Caco-2 (cell line): ENCODE measurements at regions not wholly inside any gene's neighbourhood (a gene's known extent, or its start where the extent isn't known, plus 50 kb on each side); places are given as distances from the start of the nearest gene placed in this dataset.

Source experiments
- BruUV-seq: library from RNA; stranded (reverse); fragments of 400-500 nt; replicated peaks from 2 replicates; lab custom pipeline; 2021; lab: Mats Ljungman, UMichigan
- CTCF ChIA-PET: fragments of 300-600 bp; sonication (Branson Sonifier 250); formaldehyde crosslinking; loops from one replicate; lab custom pipeline; 2022; ENCODE audit warnings: antibody characterized with exemption; lab: Charles Lee
- POLR2A ChIA-PET: fragments of 300-600 bp; sonication (Branson Sonifier 250); formaldehyde crosslinking; loops from one replicate; lab custom pipeline; 2022; ENCODE audit warnings: antibody characterized with exemption; lab: Charles Lee
- DNase-seq, 2 experiments: peaks; one replicate each; pipeline versions ENCODE4 v3.0.0 to v3.0.0-alpha.2; 2020 to 2022
- H3K27me3 ChIP-seq: replicated peaks from 2 replicates; pipeline ENCODE4 v1.6.0; 2011; ENCODE audit warnings: low read length; ENCODE audit not compliant: control insufficient read depth, insufficient read depth
- H3K36me3 ChIP-seq: 2 replicates; pipeline ENCODE4 v1.5.1; 2011; ENCODE audit warnings: low read length; ENCODE audit not compliant: control insufficient read depth, insufficient read depth
- H3K4me1 ChIP-seq: fragments of 250-450 bp; sonication (Bioruptor Pico); 2 replicates; pipeline ENCODE4 v1.5.1; 2020; ENCODE audit warnings: mild to moderate bottlenecking
- H3K4me3 ChIP-seq: 2 replicates; pipeline ENCODE4 v1.5.1; 2011; ENCODE audit warnings: low read depth, mild to moderate bottlenecking, control low read depth, low read length
- H3K9me3 ChIP-seq: fragments of 250-450 bp; sonication (Bioruptor Pico); 2 replicates; pipeline ENCODE4 v1.5.1; 2020; ENCODE audit warnings: mild to moderate bottlenecking, moderate library complexity
- H3K27ac Mint-ChIP-seq: one replicate; pipeline ENCODE4 v1.8.0; 2022; ENCODE audit warnings: mixed read lengths; ENCODE audit not compliant: unreplicated experiment
- H3K27me3 Mint-ChIP-seq: one replicate; pipeline ENCODE4 v1.8.0; 2022; ENCODE audit warnings: mixed read lengths; ENCODE audit not compliant: insufficient read depth, unreplicated experiment
- H3K36me3 Mint-ChIP-seq: one replicate; pipeline ENCODE4 v1.8.0; 2022; ENCODE audit warnings: mild to moderate bottlenecking, mixed read lengths; ENCODE audit not compliant: insufficient read depth, unreplicated experiment
- H3K4me1 Mint-ChIP-seq: one replicate; pipeline ENCODE4 v1.8.0; 2022; ENCODE audit warnings: low read depth, mixed read lengths; ENCODE audit not compliant: unreplicated experiment
- H3K4me3 Mint-ChIP-seq: one replicate; pipeline ENCODE4 v1.8.0; 2022; ENCODE audit warnings: mild to moderate bottlenecking, moderate library complexity, mixed read lengths; ENCODE audit not compliant: unreplicated experiment
- H3K9me3 Mint-ChIP-seq: one replicate; pipeline ENCODE4 v1.8.0; 2022; ENCODE audit warnings: mixed read lengths; ENCODE audit not compliant: unreplicated experiment
- CTCF ChIP-seq, 2 experiments: fragments of 200-600 bp in 1 of 2; IDR thresholded peaks; 1 replicate in 1 of 2; 2 replicates in 1 of 2; pipeline versions ENCODE4 v1.5.1 to v1.8.0; 2011 to 2022; ENCODE audit warnings: antibody characterized with exemption in 1 of 2, control low read depth in 1 of 2, inconsistent platforms in 1 of 2, low read depth in 1 of 2, low read length in 1 of 2, mild to moderate bottlenecking in 1 of 2, moderate library complexity in 1 of 2; ENCODE audit not compliant: insufficient read depth in 1 of 2, severe bottlenecking in 1 of 2, unreplicated experiment in 1 of 2
- intact Hi-C: fragments of 100-400 bp; cut with micrococcal nuclease; formaldehyde crosslinking; loops from one replicate; pipeline ENCODE4 v1.10.0; 2022; ENCODE audit not compliant: unreplicated experiment

GRCh38 chr3:116643001-116643400 lies 66.6 kb upstream of the TUSC7 start:
- intact Hi-C loops = no loop called here
- DNase-seq = no peak

GRCh38 chr3:116647996-116648395 lies 61.6 kb upstream of the TUSC7 start:
- no peak overlapping the region for H3K4me3 Mint-ChIP-seq
- Histone ChIP-seq H3K4me3 (no peak overlapping the region), H3K36me3 (no peaks in the 10 kb centered on the region), H3K9me3 (no peaks in the 10 kb centered on the region), H3K27me3 (no peaks in the 10 kb centered on the region), H3K4me1 (no peaks in the 10 kb centered on the region)
- no TSS peak for BruUV-seq
- TF ChIP-seq CTCF (IDR thresholded peaks at IDR 0.05; ENCODE audit: insufficient read depth in 1 of 2, low read depth in 1 of 2, low read length in 1 of 2, severe bottlenecking in 1 of 2, unreplicated experiment in 1 of 2) = no peak
- ChIA-PET POLR2A (no interaction called here), CTCF (no interaction called here)
- intact Hi-C loops = no loop called here
- no peak for DNase-seq
- H3K27ac Mint-ChIP-seq = no peak overlapping the region
- peaks cover 2% of the 10 kb centered on the region for H3K27me3 Mint-ChIP-seq
- H3K4me1 Mint-ChIP-seq = no peaks in the 10 kb centered on the region
- H3K9me3 Mint-ChIP-seq = no peaks in the 10 kb centered on the region
- no peaks in the 10 kb centered on the region for H3K36me3 Mint-ChIP-seq

More at GRCh38 chr3:116643001-116643400, 66.6 kb upstream of the TUSC7 start:
- no TSS peak for BruUV-seq
- no peaks in the 10 kb centered on the region for H3K36me3 Mint-ChIP-seq
- H3K4me1 ChIP-seq = no peaks in the 10 kb centered on the region
- H3K4me3 Mint-ChIP-seq = no peak overlapping the region
- H3K27me3 Mint-ChIP-seq = peaks cover 5% of the 10 kb centered on the region
- no peak for TF ChIP-seq CTCF (IDR thresholded peaks at IDR 0.05; ENCODE audit: insufficient read depth in 1 of 2, low read depth in 1 of 2, low read length in 1 of 2, severe bottlenecking in 1 of 2, unreplicated experiment in 1 of 2)
- H3K9me3 Mint-ChIP-seq = no peaks in the 10 kb centered on the region
- POLR2A ChIA-PET = no interaction called here
- no peak overlapping the region for H3K27ac Mint-ChIP-seq
- H3K27me3 ChIP-seq = no peaks in the 10 kb centered on the region
- no peaks in the 10 kb centered on the region for H3K36me3 ChIP-seq
- CTCF ChIA-PET = no interaction called here
- no peaks in the 10 kb centered on the region for H3K4me1 Mint-ChIP-seq
- no peak overlapping the region for H3K4me3 ChIP-seq
- H3K9me3 ChIP-seq = no peaks in the 10 kb centered on the region
